ENCODE measurements at regions not wholly inside any gene's neighbourhood (a gene's known extent, or its start where the extent isn't known, plus 50 kb on each side); places are given as distances from the start of the nearest gene placed in this dataset.
"Not testable (repeated sequence)": the region's sequence is repeated elsewhere in the genome, so short reads cannot be mapped to it uniquely, and the experiment has no call there.

DNA sequence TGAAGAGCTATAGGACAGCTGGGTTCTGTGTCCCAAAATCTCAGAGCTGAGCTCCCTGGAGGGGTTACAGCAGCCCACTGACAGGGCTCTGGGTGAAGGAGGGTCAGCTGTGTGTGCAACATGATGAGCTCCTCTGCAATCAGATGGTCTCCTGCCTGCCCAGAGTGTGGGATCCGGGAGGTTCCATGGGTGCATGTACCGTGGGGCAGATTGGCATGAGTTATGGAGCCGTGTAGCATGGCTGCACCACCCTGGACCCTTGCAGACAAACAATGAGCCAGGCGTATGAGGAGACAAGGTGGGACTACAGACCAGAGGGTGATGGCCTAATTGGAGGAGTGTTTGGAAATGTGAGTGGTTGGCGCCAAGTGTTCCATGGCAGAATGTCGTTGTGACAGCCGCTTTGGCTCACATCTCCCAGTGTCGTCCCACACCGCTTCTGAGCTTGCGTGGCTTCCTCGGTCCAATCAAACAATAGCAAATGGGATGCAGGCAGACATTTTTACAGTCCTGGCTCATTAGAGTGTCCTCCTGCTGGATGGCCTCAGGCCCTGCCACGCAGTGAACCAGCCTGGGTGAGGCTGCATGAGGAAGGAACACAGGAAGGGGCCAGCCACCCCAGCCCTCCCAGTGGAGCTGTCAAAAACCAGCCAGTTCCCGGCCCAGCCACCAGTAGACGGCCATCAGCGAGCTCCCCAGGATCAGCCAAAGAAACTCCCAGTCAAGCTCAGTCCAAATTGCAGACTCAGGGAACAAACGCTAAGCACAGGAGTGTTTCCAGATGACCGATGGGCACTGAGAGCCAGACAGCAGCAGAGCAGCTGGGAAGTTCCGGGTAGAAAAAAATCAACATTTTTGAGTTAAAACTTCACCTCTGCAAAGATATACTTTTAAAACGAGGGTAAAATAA, 1066.9 kb downstream of the BRD1 start:
- no peak for DNase-seq (ENCODE audit: low spot score)
- TF ChIP-seq CTCF (IDR thresholded peaks at IDR 0.05; ENCODE audit: extremely low read depth, missing control alignments), result no peak

- no peak for DNase-seq (ENCODE audit: low spot score)
- TF ChIP-seq CTCF (IDR thresholded peaks at IDR 0.05; ENCODE audit: extremely low read depth, missing control alignments), result no peak
Measured at GRCh38 chr22:48758881-48759875, 1068.5 kb downstream of the BRD1 start.

GRCh38 chr22:48757985-48758561, 1069.6 kb downstream of the BRD1 start:
- no peak for DNase-seq (ENCODE audit: low spot score)
- no peak for TF ChIP-seq CTCF (IDR thresholded peaks at IDR 0.05; ENCODE audit: extremely low read depth, missing control alignments)

GRCh38 chr22:48757581-48757980, 1070.1 kb downstream of the BRD1 start:
- no peak for TF ChIP-seq CTCF (IDR thresholded peaks at IDR 0.05; ENCODE audit: extremely low read depth, missing control alignments)
- DNase-seq (ENCODE audit: low spot score), result no peak

DNA sequence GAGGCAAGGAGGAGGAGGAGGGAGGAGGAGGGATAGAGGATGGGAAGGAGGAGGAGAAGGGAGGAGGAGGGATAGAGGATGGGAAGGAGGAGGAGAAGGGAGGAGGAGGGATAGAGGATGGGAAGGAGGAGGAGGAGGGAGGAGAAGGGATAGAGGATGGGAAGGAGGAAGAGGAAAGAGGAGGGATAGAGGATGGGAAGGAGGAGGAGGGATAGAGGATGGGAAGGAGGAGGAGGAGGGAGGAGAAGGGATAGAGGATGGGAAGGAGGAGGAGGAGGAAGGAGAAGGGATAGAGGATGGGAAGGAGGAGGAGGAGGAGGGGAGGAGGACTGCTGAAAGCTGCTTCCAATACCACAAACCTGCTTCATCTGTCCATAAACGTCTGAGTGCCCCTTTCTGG, 1070.5 kb downstream of the BRD1 start:
- not testable (repeated sequence) for DNase-seq (ENCODE audit: low spot score)

GRCh38 chr22:48756146-48757111, 1071.2 kb downstream of the BRD1 start:
- DNase-seq (ENCODE audit: low spot score), result no peak
- TF ChIP-seq CTCF (IDR thresholded peaks at IDR 0.05; ENCODE audit: extremely low read depth, missing control alignments), result no peak

Data from GM20000 (cell line).